ENCODE measurements at regions not wholly inside any gene's neighbourhood (a gene's known extent, or its start where the extent isn't known, plus 50 kb on each side); places are given as distances from the start of the nearest gene placed in this dataset.

DNA sequence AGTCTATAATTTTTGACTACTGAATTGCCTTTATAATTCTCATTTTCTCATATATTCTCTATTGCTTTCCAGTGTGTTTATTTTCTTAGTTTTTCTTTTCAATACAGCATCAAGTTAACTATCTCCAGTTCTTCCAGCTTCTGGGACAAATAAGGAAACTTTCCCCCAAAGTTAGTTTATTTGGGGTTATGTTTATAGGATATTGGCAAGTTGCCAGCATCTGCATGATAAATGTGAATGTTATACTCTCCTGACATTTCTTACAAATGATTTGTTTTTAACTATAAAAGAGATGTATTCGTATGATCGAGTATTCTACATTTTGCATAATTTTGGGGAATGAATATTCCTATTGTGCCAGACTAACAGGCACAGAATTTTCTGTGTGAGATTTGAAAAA, 140.6 kb upstream of the KCNJ3 start:
- no peak for TF ChIP-seq CTCF (IDR thresholded peaks at IDR 0.05)
- no peak for TF ChIP-seq POLR2AphosphoS5 (IDR thresholded peaks at IDR 0.05)

All from transverse colon (tissue), 4 donors.